GM23248 (cell line): ENCODE measurements at regions not wholly inside any gene's neighbourhood (a gene's known extent, or its start where the extent isn't known, plus 50 kb on each side); places are given as distances from the start of the nearest gene placed in this dataset.

Experiments used
- EZH2 ChIP-seq: fragments of 200-600 bp; sonication (generic); IDR thresholded peaks from 2 replicates; pipeline ENCODE4 v1.6.1; 2018; ENCODE audit warnings: antibody characterized with exemption, mild to moderate bottlenecking; ENCODE audit not compliant: insufficient read depth, poor library complexity, severe bottlenecking
- EZH2phosphoT487 ChIP-seq: fragments of 200-600 bp; sonication (generic); IDR thresholded peaks from 2 replicates; pipeline ENCODE4 v1.6.1; 2018; ENCODE audit warnings: antibody characterized with exemption, moderate library complexity, mild to moderate bottlenecking, low read depth; ENCODE audit not compliant: insufficient read depth

- TF ChIP-seq EZH2phosphoT487, result no peak
- TF ChIP-seq EZH2, result no peak
Observed at GRCh38 chr1:242754125-242754524, 229.6 kb upstream of the PLD5 start.
